SK-N-SH (cell line): ENCODE measurements at regions not wholly inside any gene's neighbourhood (a gene's known extent, or its start where the extent isn't known, plus 50 kb on each side); places are given as distances from the start of the nearest gene placed in this dataset.

Source experiments
- CTCF ChIA-PET: fragments of 300-600, 350-600 bp; formaldehyde crosslinking; extraction: SDS; loops from one replicate; lab custom pipeline; 2021; lab: Yijun Ruan, JAX
- POLR2A ChIA-PET: fragments of 350-600 bp; sonication (Branson Sonifier 250); formaldehyde crosslinking; extraction: SDS; loops from one replicate; lab custom pipeline; 2020; ENCODE audit warnings: antibody characterized with exemption, inconsistent platforms; lab: Yijun Ruan, JAX
- DNase-seq: peaks from one replicate; pipeline ENCODE4 v3.0.0; 2012
- H2AFZ ChIP-seq: fragments of 200-600 bp; sonication (generic); 2 replicates; pipeline ENCODE4 v1.8.1; 2016; ENCODE audit warnings: antibody characterized with exemption, mild to moderate bottlenecking, low read depth
- H3F3A ChIP-seq: fragments of 200-600 bp; sonication (generic); replicated peaks from 2 replicates; pipeline ENCODE3; 2016; ENCODE audit warnings: antibody characterized with exemption, mild to moderate bottlenecking; ENCODE audit not compliant: insufficient read depth
- H3K27ac ChIP-seq, 2 experiments: fragments of 200-500 bp in 1 of 2; fragments of 200-600 bp in 1 of 2; sonication (Bioruptor generic) in 1 of 2; sonication (generic), shearing (Covaris generic) in 1 of 2; 2 replicates each; pipeline versions ENCODE4 v1.5.1 to v1.6.1; 2014 to 2016; ENCODE audit warnings: low read depth in 2 of 2, inconsistent platforms in 1 of 2, low read length in 1 of 2, mild to moderate bottlenecking in 1 of 2, mixed read lengths in 1 of 2
- H3K27me3 ChIP-seq: fragments of 200-600 bp; sonication (generic), shearing (Covaris generic); 2 replicates; pipeline ENCODE4 v1.6.1; 2016; ENCODE audit warnings: mixed run types; ENCODE audit not compliant: insufficient read depth
- H3K36me3 ChIP-seq, 2 experiments: fragments of 200-500 bp in 1 of 2; fragments of 200-600 bp in 1 of 2; sonication (Bioruptor generic) in 1 of 2; sonication (generic) in 1 of 2; replicated peaks in 1 of 2; 2 replicates each; pipeline versions ENCODE3 to v1.5.1; 2014 to 2016; ENCODE audit warnings: low read length in 1 of 2, mild to moderate bottlenecking in 1 of 2; ENCODE audit not compliant: insufficient read depth in 2 of 2, control insufficient read depth in 1 of 2
- H3K4me1 ChIP-seq, 2 experiments: fragments of 200-500 bp in 1 of 2; fragments of 200-600 bp in 1 of 2; sonication (Bioruptor generic) in 1 of 2; sonication (generic), shearing (Covaris generic) in 1 of 2; 2 replicates each; pipeline versions ENCODE4 v1.5.1 to v1.6.1; 2014 to 2016; ENCODE audit warnings: low read depth in 1 of 2, low read length in 1 of 2, mixed run types in 1 of 2; ENCODE audit not compliant: insufficient read depth in 2 of 2, control insufficient read depth in 1 of 2
- H3K4me2 ChIP-seq: fragments of 200-600 bp; sonication (generic), shearing (Covaris generic); 2 replicates; pipeline ENCODE4 v1.6.1; 2017; ENCODE audit warnings: mixed run types
- H3K4me3 ChIP-seq, 2 experiments: fragments of 200-500 bp in 1 of 2; fragments of 200-600 bp in 1 of 2; sonication (Bioruptor generic) in 1 of 2; sonication (generic), shearing (Covaris generic) in 1 of 2; 2 replicates each; pipeline versions ENCODE4 v1.5.1 to v1.8.1; 2014 to 2016; ENCODE audit warnings: low read depth in 2 of 2, inconsistent platforms in 1 of 2, low read length in 1 of 2, mild to moderate bottlenecking in 1 of 2, mixed read lengths in 1 of 2, moderate library complexity in 1 of 2
- H3K79me2 ChIP-seq: fragments of 200-600 bp; sonication (generic); 2 replicates; pipeline ENCODE4 v1.8.1; 2017; ENCODE audit warnings: mild to moderate bottlenecking; ENCODE audit not compliant: insufficient read depth
- H3K9ac ChIP-seq: fragments of 200-600 bp; sonication (generic); 2 replicates; pipeline ENCODE4 v1.6.1; 2017; ENCODE audit warnings: mixed run types
- H3K9me2 ChIP-seq: fragments of 200-600 bp; sonication (generic); 2 replicates; pipeline ENCODE4 v1.6.1; 2017; ENCODE audit warnings: mixed run types
- H3K9me3 ChIP-seq: fragments of 200-600 bp; sonication (generic); 2 replicates; pipeline ENCODE4 v1.6.1; 2017; ENCODE audit warnings: mixed run types, mild to moderate bottlenecking, moderate library complexity
- H4K20me1 ChIP-seq: fragments of 200-600 bp; sonication (generic); 2 replicates; pipeline ENCODE4 v1.6.1; 2017; ENCODE audit warnings: mild to moderate bottlenecking, mixed run types; ENCODE audit not compliant: insufficient read depth
- CTCF ChIP-seq: fragments of 200-600 bp; sonication (generic); IDR thresholded peaks from 2 replicates; pipeline ENCODE4 v1.6.1; 2017; ENCODE audit warnings: antibody characterized with exemption, mild to moderate bottlenecking, moderate library complexity
- EP300 ChIP-seq, 2 experiments: IDR thresholded peaks; 2 replicates each; pipeline versions ENCODE4 v1.4.0 to v1.6.1; 2012; ENCODE audit warnings: borderline replicate concordance in 1 of 2, low read depth in 1 of 2, low read length in 1 of 2
- EZH2phosphoT487 ChIP-seq: fragments of 200-600 bp; sonication (generic); IDR thresholded peaks from 2 replicates; pipeline ENCODE4 v1.6.1; 2017; ENCODE audit warnings: low read depth, mixed run types, mild to moderate bottlenecking, antibody characterized with exemption, moderate library complexity, borderline replicate concordance
- FOSL2 ChIP-seq: IDR thresholded peaks from 2 replicates; pipeline ENCODE4 v1.4.0; 2012; ENCODE audit warnings: low read depth, mild to moderate bottlenecking, moderate library complexity, borderline replicate concordance
- MEF2A ChIP-seq: IDR thresholded peaks from 2 replicates; pipeline ENCODE4 v1.4.0; 2012; ENCODE audit warnings: low read depth, borderline replicate concordance
- PBX3 ChIP-seq: IDR thresholded peaks from 2 replicates; pipeline ENCODE4; 2012
- RAD21 ChIP-seq: IDR thresholded peaks from 2 replicates; pipeline ENCODE4 v1.6.1; 2012; ENCODE audit warnings: mild to moderate bottlenecking, low read length
- RFX5 ChIP-seq: IDR thresholded peaks from 2 replicates; pipeline ENCODE4 v1.6.1; 2012; ENCODE audit warnings: mild to moderate bottlenecking, improper control_type of control experiment, low read length
- RXRA ChIP-seq: IDR thresholded peaks from 2 replicates; pipeline ENCODE4 v1.4.0; 2012; ENCODE audit warnings: low read depth, mild to moderate bottlenecking, borderline replicate concordance
- SMC3 ChIP-seq: IDR thresholded peaks from 2 replicates; pipeline ENCODE4 v1.6.1; 2012; ENCODE audit warnings: low read depth, low read length, improper control_type of control experiment
- TEAD4 ChIP-seq: IDR thresholded peaks from 2 replicates; pipeline ENCODE4 v1.4.0; 2012; ENCODE audit warnings: mild to moderate bottlenecking, borderline replicate concordance; ENCODE audit not compliant: insufficient read depth
- YY1 ChIP-seq: IDR thresholded peaks from 2 replicates; pipeline ENCODE4 v1.4.0; 2012; ENCODE audit warnings: low read depth, mild to moderate bottlenecking
- WGBS: methylation state at CpG from one replicate; pipeline ENCODE4 v1.1.6; 2017; ENCODE audit warnings: low lambda C conversion rate; 5-methylcytosine and 5-hydroxymethylcytosine counted together
- TF ChIP-seq, protein P1 (sequence below): fragments of 150-350 bp; IDR thresholded peaks from 2 replicates; pipeline ENCODE4 v1.6.1; 2017; ENCODE audit warnings: antibody characterized with exemption, low read length, low read depth, borderline replicate concordance
- TF ChIP-seq, protein P2 (sequence below): fragments of 150-350 bp; IDR thresholded peaks from 2 replicates; pipeline ENCODE4 v1.6.1; 2016; ENCODE audit warnings: mild to moderate bottlenecking, low read depth, low read length
- TF ChIP-seq, protein P3 (sequence below): IDR thresholded peaks from 2 replicates; pipeline ENCODE4 v1.4.0; 2012; ENCODE audit warnings: low read depth, borderline replicate concordance

GRCh38 chr4:162347842-162348213, 184.0 kb upstream of the FSTL5 start:
- H3K9ac ChIP-seq: no peak overlapping the region
- H3K9me3 ChIP-seq: no peaks in the 10 kb centered on the region
- 16% methylated on average over 3 of the region's 3 CpGs for WGBS
- H3K36me3 ChIP-seq: no peaks in the 10 kb centered on the region
- no peaks in the 10 kb centered on the region for H3F3A ChIP-seq
- H3K4me1 ChIP-seq: peaks cover 0 to 2% of the 10 kb centered on the region in 2 experiments; a peak in 1 of 4 replicates
- H3K27ac ChIP-seq: no peak overlapping the region
- H3K9me2 ChIP-seq: no peaks in the 10 kb centered on the region
- POLR2A ChIA-PET: no interaction called here
- H3K4me3 ChIP-seq: no peak overlapping the region
- H4K20me1 ChIP-seq: no peaks in the 10 kb centered on the region
- CTCF ChIA-PET: no interaction called here
- no peak overlapping the region for H2AFZ ChIP-seq
- TF ChIP-seq TEAD4 (no peak), YY1 (no peak), MEF2A (no peak), SMC3 (no peak), CTCF (no peak)
- TF ChIP-seq, protein P1, sequence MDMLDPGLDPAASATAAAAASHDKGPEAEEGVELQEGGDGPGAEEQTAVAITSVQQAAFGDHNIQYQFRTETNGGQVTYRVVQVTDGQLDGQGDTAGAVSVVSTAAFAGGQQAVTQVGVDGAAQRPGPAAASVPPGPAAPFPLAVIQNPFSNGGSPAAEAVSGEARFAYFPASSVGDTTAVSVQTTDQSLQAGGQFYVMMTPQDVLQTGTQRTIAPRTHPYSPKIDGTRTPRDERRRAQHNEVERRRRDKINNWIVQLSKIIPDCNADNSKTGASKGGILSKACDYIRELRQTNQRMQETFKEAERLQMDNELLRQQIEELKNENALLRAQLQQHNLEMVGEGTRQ: no peak
- TF ChIP-seq, protein P2, sequence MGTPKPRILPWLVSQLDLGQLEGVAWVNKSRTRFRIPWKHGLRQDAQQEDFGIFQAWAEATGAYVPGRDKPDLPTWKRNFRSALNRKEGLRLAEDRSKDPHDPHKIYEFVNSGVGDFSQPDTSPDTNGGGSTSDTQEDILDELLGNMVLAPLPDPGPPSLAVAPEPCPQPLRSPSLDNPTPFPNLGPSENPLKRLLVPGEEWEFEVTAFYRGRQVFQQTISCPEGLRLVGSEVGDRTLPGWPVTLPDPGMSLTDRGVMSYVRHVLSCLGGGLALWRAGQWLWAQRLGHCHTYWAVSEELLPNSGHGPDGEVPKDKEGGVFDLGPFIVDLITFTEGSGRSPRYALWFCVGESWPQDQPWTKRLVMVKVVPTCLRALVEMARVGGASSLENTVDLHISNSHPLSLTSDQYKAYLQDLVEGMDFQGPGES: no peak
- DNase-seq: peak; percentile 7
- no peak overlapping the region for H3K4me2 ChIP-seq
- no peaks in the 10 kb centered on the region for H3K79me2 ChIP-seq
- H3K27me3 ChIP-seq: no peaks in the 10 kb centered on the region

- ChIA-PET CTCF (no interaction called here), POLR2A (no interaction called here)
- Histone ChIP-seq H3K4me2 (no peak overlapping the region), H3K36me3 (no peaks in the 10 kb centered on the region), H3K9me3 (no peaks in the 10 kb centered on the region), H3K9me2 (no peaks in the 10 kb centered on the region), H4K20me1 (no peaks in the 10 kb centered on the region), H2AFZ (no peak overlapping the region), H3K79me2 (no peaks in the 10 kb centered on the region), H3K27ac (no peak overlapping the region), H3K9ac (no peak overlapping the region), H3F3A (no peaks in the 10 kb centered on the region), H3K4me1 (peaks cover 0 to 2% of the 10 kb centered on the region in 2 experiments; a peak in 1 of 4 replicates), H3K27me3 (no peaks in the 10 kb centered on the region), H3K4me3 (no peak overlapping the region)
- WGBS: 6% methylated on average over 2 of the region's 2 CpGs
- no peak for DNase-seq
- TF ChIP-seq, protein P3, sequence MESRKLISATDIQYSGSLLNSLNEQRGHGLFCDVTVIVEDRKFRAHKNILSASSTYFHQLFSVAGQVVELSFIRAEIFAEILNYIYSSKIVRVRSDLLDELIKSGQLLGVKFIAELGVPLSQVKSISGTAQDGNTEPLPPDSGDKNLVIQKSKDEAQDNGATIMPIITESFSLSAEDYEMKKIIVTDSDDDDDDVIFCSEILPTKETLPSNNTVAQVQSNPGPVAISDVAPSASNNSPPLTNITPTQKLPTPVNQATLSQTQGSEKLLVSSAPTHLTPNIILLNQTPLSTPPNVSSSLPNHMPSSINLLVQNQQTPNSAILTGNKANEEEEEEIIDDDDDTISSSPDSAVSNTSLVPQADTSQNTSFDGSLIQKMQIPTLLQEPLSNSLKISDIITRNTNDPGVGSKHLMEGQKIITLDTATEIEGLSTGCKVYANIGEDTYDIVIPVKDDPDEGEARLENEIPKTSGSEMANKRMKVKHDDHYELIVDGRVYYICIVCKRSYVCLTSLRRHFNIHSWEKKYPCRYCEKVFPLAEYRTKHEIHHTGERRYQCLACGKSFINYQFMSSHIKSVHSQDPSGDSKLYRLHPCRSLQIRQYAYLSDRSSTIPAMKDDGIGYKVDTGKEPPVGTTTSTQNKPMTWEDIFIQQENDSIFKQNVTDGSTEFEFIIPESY: no peak
- TF ChIP-seq MEF2A (no peak), FOSL2 (no peak), RXRA (no peak), PBX3 (no peak), EP300 (IDR thresholded peaks at IDR 0.05; ENCODE audit: borderline replicate concordance in 1 of 2, low read depth in 1 of 2, low read length in 1 of 2) (no peak), EZH2phosphoT487 (no peak), RFX5 (no peak), RAD21 (no peak)
- TF ChIP-seq, protein P1: no peak
Measured at GRCh38 chr4:162347156-162347841, 183.5 kb upstream of the FSTL5 start.
